ENCODE measurements at regions not wholly inside any gene's neighbourhood (a gene's known extent, or its start where the extent isn't known, plus 50 kb on each side); places are given as distances from the start of the nearest gene placed in this dataset.

- TF ChIP-seq EZH2phosphoT487 (IDR thresholded peaks at IDR 0.05) (no peak), CTCF (IDR thresholded peaks at IDR 0.05) (no peak), EZH2 (IDR thresholded peaks at IDR 0.05) (no peak)
Observed at GRCh38 chr5:109962882-109963603, 273.3 kb downstream of the MAN2A1 start.

All from neural progenitor cell (in vitro differentiated cells).